HAP-1 (cell line): ENCODE measurements at regions not wholly inside any gene's neighbourhood (a gene's known extent, or its start where the extent isn't known, plus 50 kb on each side); places are given as distances from the start of the nearest gene placed in this dataset.

Source experiments
- DNase-seq, 2 experiments: peaks; one replicate each; pipeline ENCODE4 v3.0.0-alpha.2; 2016 to 2020; ENCODE audit warnings: low spot score in 2 of 2
- H3K27me3 ChIP-seq: fragments of 250-450 bp; sonication (Bioruptor Pico); 2 replicates; pipeline ENCODE4 v1.5.1; 2020; ENCODE audit warnings: low read depth, mild to moderate bottlenecking, moderate library complexity
- H3K36me3 ChIP-seq: fragments of 250-450 bp; sonication (Bioruptor Pico); replicated peaks from 2 replicates; pipeline ENCODE4 v1.5.1; 2020; ENCODE audit warnings: mild to moderate bottlenecking
- H3K4me1 ChIP-seq: fragments of 250-450 bp; sonication (Bioruptor Pico); 2 replicates; pipeline ENCODE4 v1.5.1; 2020; ENCODE audit warnings: mild to moderate bottlenecking
- H3K4me3 ChIP-seq: fragments of 250-450 bp; sonication (Bioruptor Pico); 2 replicates; pipeline ENCODE4 v1.5.1; 2020; ENCODE audit warnings: mild to moderate bottlenecking, moderate library complexity
- H3K9me3 ChIP-seq: fragments of 250-450 bp; sonication (Bioruptor Pico); 2 replicates; pipeline ENCODE4 v1.5.1; 2020; ENCODE audit warnings: mild to moderate bottlenecking, moderate library complexity
- in situ Hi-C: fragments of 300-500 bp; cut with MboI; formaldehyde crosslinking; loops from 3 replicates; pipeline ENCODE4 v1.14.3; 2020; ENCODE audit warnings: low sequenced_read_pairs, inconsistent platforms, mixed read lengths

- Histone ChIP-seq H3K9me3 (no peaks in the 10 kb centered on the region), H3K27me3 (no peaks in the 10 kb centered on the region), H3K36me3 (no peaks in the 10 kb centered on the region), H3K4me1 (peaks cover 5% of the 10 kb centered on the region), H3K4me3 (no peak overlapping the region)
- in situ Hi-C loops, result no loop called here
- DNase-seq, result no peak
Observed at GRCh38 chr10:108097258-108097657, 932.8 kb upstream of the SORCS1 start.

GRCh38 chr10:108095932-108096925 is 931.7 kb upstream of the SORCS1 start:
- DNase-seq, result no peak
- in situ Hi-C loops, result no loop called here
- Histone ChIP-seq H3K36me3 (no peaks in the 10 kb centered on the region), H3K9me3 (no peaks in the 10 kb centered on the region), H3K4me1 (peaks cover 9% of the 10 kb centered on the region), H3K27me3 (no peaks in the 10 kb centered on the region), H3K4me3 (no peak overlapping the region)

- in situ Hi-C loops, result no loop called here
- H3K4me1 ChIP-seq, result peaks cover 9% of the 10 kb centered on the region
- H3K9me3 ChIP-seq, result no peaks in the 10 kb centered on the region
- DNase-seq, result no peak
- H3K27me3 ChIP-seq, result no peaks in the 10 kb centered on the region
- no peak overlapping the region for H3K4me3 ChIP-seq
- H3K36me3 ChIP-seq, result no peaks in the 10 kb centered on the region
Observed at GRCh38 chr10:108090476-108091215, 926.1 kb upstream of the SORCS1 start.

DNA sequence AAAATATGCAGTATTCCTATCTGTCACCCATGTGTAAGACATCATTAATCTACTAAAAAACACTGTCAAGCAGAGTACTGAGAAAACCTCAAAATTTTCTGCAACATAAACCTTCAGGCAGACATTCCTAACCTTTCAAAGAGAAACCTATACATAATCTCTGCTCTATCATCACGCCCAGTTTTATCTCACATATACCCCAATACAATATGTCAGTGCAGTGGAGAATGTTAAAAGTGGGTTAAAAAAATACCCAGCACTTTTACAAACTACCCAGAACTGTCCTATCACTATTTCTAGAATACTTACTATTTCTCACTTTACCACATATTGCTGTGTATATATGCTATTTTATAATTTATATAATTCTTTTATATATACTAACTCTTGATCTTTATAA is 922.0 kb upstream of the SORCS1 start:
- H3K4me3 ChIP-seq, result no peak overlapping the region
- no peaks in the 10 kb centered on the region for H3K27me3 ChIP-seq
- H3K9me3 ChIP-seq, result no peaks in the 10 kb centered on the region
- H3K4me1 ChIP-seq, result peaks cover 9% of the 10 kb centered on the region
- in situ Hi-C loops, result no loop called here
- no peak for DNase-seq
- H3K36me3 ChIP-seq, result no peaks in the 10 kb centered on the region

DNA sequence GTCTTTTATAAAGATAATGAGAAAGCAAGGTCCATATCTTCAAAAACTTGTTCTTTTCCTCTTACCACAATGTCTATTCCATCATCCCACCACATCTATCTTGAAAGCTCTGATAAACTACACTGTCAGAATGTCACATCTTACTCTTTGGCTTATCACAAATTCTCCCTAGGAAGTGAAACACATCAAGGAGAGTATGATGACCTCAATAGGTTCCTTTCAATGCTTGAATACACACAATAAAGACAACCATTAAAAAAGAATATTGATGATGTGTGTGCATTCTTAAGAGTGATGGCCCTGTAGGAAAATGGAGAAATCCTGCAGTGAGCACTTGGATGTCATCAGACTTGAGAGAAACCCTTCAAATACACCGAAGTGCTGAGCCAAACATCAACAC is 918.1 kb upstream of the SORCS1 start:
- in situ Hi-C loops, result no loop called here
- DNase-seq, result no peak
- Histone ChIP-seq H3K9me3 (no peaks in the 10 kb centered on the region), H3K4me1 (peaks cover 9% of the 10 kb centered on the region), H3K4me3 (no peak overlapping the region), H3K36me3 (no peaks in the 10 kb centered on the region), H3K27me3 (no peaks in the 10 kb centered on the region)

- DNase-seq, result no peak
- no peaks in the 10 kb centered on the region for H3K27me3 ChIP-seq
- no peak overlapping the region for H3K4me3 ChIP-seq
- no peaks in the 10 kb centered on the region for H3K9me3 ChIP-seq
- in situ Hi-C loops, result no loop called here
- no peaks in the 10 kb centered on the region for H3K4me1 ChIP-seq
- H3K36me3 ChIP-seq, result no peaks in the 10 kb centered on the region
Observed at GRCh38 chr10:108078263-108078662, 913.8 kb upstream of the SORCS1 start.

DNA sequence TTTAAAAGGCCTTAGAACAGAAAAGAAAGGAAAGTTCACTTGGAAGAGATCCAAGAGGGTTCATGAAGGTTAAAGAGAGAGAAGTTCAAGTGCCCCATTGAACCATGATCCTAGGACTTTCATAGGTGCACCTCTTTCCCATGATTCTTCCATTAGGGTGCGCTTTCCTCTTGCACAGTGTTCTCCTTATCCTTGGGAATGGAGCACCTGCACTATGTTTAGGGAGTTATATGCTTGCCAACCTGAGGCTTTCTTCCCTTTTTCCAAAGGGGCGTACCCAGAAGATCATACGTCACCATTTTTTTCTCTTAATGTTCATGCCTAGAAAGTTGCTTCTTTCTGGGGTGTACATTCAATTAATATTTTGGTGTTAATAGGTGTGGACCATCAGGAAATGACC is 908.0 kb upstream of the SORCS1 start:
- in situ Hi-C loops, result no loop called here
- no peak for DNase-seq
- Histone ChIP-seq H3K4me3 (no peak overlapping the region), H3K36me3 (no peaks in the 10 kb centered on the region), H3K9me3 (no peaks in the 10 kb centered on the region), H3K4me1 (no peaks in the 10 kb centered on the region), H3K27me3 (no peaks in the 10 kb centered on the region)

DNA sequence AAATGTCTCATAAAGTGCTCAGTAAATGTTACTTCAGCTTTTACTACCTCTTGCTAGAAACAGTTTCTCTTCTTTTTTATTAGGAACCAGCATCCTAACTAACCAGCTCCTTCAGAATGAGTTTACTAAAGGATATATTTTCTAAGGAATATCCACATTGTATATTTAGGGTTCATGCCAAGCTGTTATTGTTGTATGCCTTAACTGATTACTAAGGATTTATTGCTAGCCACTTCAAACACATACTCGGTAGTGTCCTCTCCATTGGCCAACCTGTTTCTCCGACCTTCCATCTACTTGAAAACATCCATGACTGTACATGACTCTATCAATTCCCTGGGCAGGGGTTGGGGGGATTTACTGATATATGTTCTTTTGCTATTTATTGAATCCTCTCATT is 906.3 kb upstream of the SORCS1 start:
- no peaks in the 10 kb centered on the region for H3K4me1 ChIP-seq
- in situ Hi-C loops, result no loop called here
- no peaks in the 10 kb centered on the region for H3K9me3 ChIP-seq
- no peaks in the 10 kb centered on the region for H3K36me3 ChIP-seq
- H3K4me3 ChIP-seq, result no peak overlapping the region
- no peak for DNase-seq
- H3K27me3 ChIP-seq, result no peaks in the 10 kb centered on the region

DNA sequence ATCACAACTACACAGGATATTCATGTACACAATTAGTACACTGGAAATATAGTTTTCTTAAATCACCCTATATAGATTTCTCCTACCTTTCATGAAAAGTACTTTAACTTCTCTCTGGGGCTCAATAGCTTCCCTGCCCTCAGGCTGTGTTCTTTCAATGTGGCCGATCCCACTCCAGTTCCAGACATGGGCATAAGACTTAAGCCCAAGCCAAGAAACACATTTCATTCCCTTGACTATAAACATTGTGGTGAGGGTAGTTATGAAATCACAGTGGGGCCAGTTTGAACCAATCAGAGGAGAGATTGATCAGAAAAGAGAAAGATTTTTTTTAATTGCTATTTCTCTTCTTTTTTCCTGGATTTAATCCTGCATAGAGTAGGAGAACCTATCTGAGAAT is 904.6 kb upstream of the SORCS1 start:
- H3K9me3 ChIP-seq, result no peaks in the 10 kb centered on the region
- in situ Hi-C loops, result no loop called here
- no peaks in the 10 kb centered on the region for H3K36me3 ChIP-seq
- DNase-seq, result no peak
- no peaks in the 10 kb centered on the region for H3K4me1 ChIP-seq
- no peak overlapping the region for H3K4me3 ChIP-seq
- H3K27me3 ChIP-seq, result no peaks in the 10 kb centered on the region

DNA sequence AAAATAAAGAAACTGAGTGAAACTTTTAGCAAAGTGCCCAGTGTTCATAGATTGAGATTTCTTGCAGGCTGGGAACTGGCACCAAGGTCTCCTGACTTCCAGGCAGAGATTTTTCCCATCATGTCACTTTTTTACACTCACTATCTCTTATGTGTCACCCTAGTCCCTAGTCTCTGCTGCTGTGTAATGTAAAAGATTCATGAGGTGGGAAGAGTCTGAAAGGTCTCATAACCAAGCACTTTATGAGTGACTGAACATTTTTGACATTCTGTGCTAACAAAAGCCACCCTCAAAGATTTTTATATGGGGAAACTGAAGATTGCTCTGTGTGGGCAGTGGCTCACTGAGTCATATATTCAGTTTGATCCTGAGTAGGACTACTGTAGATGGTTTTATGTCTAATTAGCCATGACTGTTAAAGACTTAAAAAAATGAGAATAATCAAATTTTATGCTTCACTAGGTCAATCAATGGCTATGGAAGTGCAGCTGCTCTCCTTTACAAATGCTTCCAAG is 900.3 kb upstream of the SORCS1 start:
- Histone ChIP-seq H3K27me3 (no peaks in the 10 kb centered on the region), H3K4me1 (peaks cover 4% of the 10 kb centered on the region; the same call in 1 of the 2 replicates), H3K9me3 (no peaks in the 10 kb centered on the region), H3K4me3 (no peak overlapping the region), H3K36me3 (no peaks in the 10 kb centered on the region)
- in situ Hi-C loops, result no loop called here
- DNase-seq, result no peak

GRCh38 chr10:108060246-108060645 is 895.7 kb upstream of the SORCS1 start:
- peak in 1 of 2 experiments; percentile 80 for DNase-seq
- H3K27me3 ChIP-seq, result no peaks in the 10 kb centered on the region
- H3K9me3 ChIP-seq, result no peaks in the 10 kb centered on the region
- H3K4me3 ChIP-seq, result no peak overlapping the region
- in situ Hi-C loops, result no loop called here
- H3K36me3 ChIP-seq, result no peaks in the 10 kb centered on the region
- H3K4me1 ChIP-seq, result peaks cover 4% of the 10 kb centered on the region; the same call in 1 of the 2 replicates

DNA sequence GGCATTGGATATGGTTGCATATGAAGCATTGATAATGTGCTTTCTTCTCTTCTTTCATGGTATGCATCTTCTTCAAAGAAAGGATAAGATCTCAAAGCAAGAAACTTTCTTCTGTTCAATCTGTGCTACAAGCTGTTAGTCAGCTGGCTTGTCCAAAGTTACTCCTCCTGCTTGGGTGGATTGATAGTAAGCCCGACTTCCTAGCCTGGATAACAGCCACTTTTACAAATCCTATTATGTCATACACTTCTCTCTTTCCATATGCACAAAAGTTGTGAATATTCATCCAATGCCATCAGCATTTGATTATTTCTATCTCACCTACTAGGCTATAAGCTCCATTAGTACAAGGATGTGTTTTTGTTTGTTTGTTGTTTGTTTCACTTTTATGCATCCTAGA is 891.0 kb upstream of the SORCS1 start:
- H3K27me3 ChIP-seq, result no peaks in the 10 kb centered on the region
- DNase-seq, result no peak
- in situ Hi-C loops, result no loop called here

DNA sequence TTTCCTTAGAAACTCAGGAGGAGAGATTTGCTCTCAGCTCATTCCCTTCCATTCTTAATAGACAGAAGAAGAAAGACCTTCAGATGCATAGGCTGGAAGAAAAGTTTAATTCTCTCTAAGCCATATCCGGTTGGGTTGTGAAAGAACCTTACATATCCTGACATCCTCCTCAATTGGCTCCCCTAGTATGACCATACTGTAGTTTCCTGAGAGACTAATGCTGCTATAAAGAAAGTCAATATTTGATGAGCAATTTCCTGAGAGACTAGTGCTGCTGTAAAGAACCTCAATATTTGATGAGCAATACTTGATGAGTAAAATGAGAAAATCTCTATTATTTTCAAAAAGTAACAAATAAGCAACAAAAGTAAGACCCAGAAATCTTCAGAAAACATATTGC is 888.5 kb upstream of the SORCS1 start:
- DNase-seq, result no peak
- Histone ChIP-seq H3K4me3 (no peak overlapping the region), H3K27me3 (no peaks in the 10 kb centered on the region), H3K36me3 (no peaks in the 10 kb centered on the region), H3K4me1 (peaks cover 3% of the 10 kb centered on the region; the same call in 1 of the 2 replicates), H3K9me3 (no peaks in the 10 kb centered on the region)
- in situ Hi-C loops, result no loop called here

More for the DNA sequence above, 891.0 kb upstream of the SORCS1 start:
- H3K9me3 ChIP-seq, result no peaks in the 10 kb centered on the region
- H3K36me3 ChIP-seq, result no peaks in the 10 kb centered on the region
- peaks cover 3% of the 10 kb centered on the region; the same call in 1 of the 2 replicates for H3K4me1 ChIP-seq
- H3K4me3 ChIP-seq, result no peak overlapping the region

- peaks cover 3% of the 10 kb centered on the region; the same call in 1 of the 2 replicates for H3K4me1 ChIP-seq
- in situ Hi-C loops, result no loop called here
- no peaks in the 10 kb centered on the region for H3K27me3 ChIP-seq
- H3K9me3 ChIP-seq, result no peaks in the 10 kb centered on the region
- H3K4me3 ChIP-seq, result no peak overlapping the region
- DNase-seq, result no peak
- H3K36me3 ChIP-seq, result no peaks in the 10 kb centered on the region
Observed at GRCh38 chr10:108051218-108051617, 886.7 kb upstream of the SORCS1 start.
